GM18868 (cell line): ENCODE measurements at regions not wholly inside any gene's neighbourhood (a gene's known extent, or its start where the extent isn't known, plus 50 kb on each side); places are given as distances from the start of the nearest gene placed in this dataset.
"Not testable (repeated sequence)": the region's sequence is repeated elsewhere in the genome, so short reads cannot be mapped to it uniquely, and the experiment has no call there.

Experiments used
- ATAC-seq: cut with Tn5 transposase; IDR thresholded peaks from one replicate; pipeline ENCODE4 v1.9.1; 2021; ENCODE audit warnings: mild to moderate bottlenecking, moderate library complexity; ENCODE audit not compliant: unreplicated experiment

GRCh38 chr11:24400059-24400665, 96.7 kb upstream of the LUZP2 start:
- ATAC-seq: no peak

- ATAC-seq: no peak
These were observed 90.5 kb upstream of the LUZP2 start for GRCh38 chr11:24406389-24406788.

DNA sequence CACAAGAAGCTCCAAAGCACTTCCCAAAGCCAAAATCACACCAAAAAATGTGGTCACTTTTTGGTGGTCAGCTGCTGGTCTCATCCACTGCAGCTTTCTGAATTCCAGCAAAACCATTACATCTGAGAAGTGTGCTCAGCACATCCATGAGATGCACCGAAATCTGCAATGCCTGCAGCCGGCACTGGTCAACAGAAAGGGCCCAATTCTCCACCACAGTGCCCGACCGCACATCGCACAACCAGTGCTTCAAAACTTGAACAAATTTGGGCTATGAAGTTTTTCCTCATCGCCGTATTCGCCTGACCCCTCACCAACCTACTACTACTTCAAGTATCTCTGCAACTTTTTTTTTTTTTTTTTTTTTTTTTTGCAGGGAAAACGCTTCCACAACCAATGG, 89.9 kb upstream of the LUZP2 start:
- ATAC-seq: no peak

DNA sequence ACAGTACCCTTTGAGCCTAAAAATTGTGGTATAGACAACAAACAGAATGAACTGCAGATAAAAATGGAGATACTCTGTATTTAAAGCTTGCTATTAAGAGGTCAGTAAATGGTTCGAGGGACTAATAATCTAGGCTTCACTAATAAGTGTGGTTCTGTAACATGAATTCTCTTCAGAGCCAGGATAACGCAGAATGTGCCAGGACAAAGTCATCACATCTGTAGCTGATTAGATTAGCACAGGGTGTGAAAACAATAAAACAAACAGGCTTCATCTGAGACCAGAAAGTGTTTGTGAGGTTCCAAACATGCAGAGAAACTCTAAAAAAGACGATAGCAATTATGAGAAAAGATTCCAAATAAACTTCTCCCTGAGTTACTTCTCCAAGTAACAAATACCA, 89.1 kb upstream of the LUZP2 start:
- no peak for ATAC-seq

DNA sequence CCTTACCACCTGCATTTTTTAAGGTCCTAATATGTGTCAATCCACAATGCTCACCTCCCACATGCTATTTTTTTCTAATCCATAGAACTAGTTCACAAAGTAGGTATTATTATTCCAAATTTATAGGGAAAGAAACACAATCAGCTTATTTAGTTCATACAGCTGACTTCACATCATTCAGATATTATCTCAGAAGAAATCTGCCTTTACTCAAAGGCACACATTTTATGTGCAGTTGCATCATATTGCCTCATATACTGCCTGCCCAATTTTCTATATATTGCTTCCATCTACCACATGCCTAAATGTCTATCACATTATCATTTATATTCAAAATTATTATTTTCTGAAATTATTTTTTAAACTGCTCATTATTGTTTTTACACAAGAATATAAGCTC, 88.7 kb upstream of the LUZP2 start:
- ATAC-seq: no peak

- no peak for ATAC-seq
These were observed 85.1 kb upstream of the LUZP2 start for GRCh38 chr11:24411791-24412190.

GRCh38 chr11:24412722-24413121, 84.1 kb upstream of the LUZP2 start:
- ATAC-seq: no peak

GRCh38 chr11:24413391-24413790, 83.5 kb upstream of the LUZP2 start:
- no peak for ATAC-seq

GRCh38 chr11:24415955-24416636, 80.8 kb upstream of the LUZP2 start:
- ATAC-seq: not testable (repeated sequence)

- no peak for ATAC-seq
These were observed 75.1 kb upstream of the LUZP2 start for GRCh38 chr11:24421766-24422165.

GRCh38 chr11:24422376-24422775, 74.5 kb upstream of the LUZP2 start:
- ATAC-seq: no peak

GRCh38 chr11:24437123-24437522, 59.7 kb upstream of the LUZP2 start:
- no peak for ATAC-seq
